Pulmonary artery endothelial cell (primary cell): ENCODE measurements at regions not wholly inside any gene's neighbourhood (a gene's known extent, or its start where the extent isn't known, plus 50 kb on each side); places are given as distances from the start of the nearest gene placed in this dataset.

Experiments
- DNase-seq: peaks from one replicate; pipeline ENCODE4 v3.0.0-alpha.2; 2011; ENCODE audit warnings: low read depth, low spot score

DNA sequence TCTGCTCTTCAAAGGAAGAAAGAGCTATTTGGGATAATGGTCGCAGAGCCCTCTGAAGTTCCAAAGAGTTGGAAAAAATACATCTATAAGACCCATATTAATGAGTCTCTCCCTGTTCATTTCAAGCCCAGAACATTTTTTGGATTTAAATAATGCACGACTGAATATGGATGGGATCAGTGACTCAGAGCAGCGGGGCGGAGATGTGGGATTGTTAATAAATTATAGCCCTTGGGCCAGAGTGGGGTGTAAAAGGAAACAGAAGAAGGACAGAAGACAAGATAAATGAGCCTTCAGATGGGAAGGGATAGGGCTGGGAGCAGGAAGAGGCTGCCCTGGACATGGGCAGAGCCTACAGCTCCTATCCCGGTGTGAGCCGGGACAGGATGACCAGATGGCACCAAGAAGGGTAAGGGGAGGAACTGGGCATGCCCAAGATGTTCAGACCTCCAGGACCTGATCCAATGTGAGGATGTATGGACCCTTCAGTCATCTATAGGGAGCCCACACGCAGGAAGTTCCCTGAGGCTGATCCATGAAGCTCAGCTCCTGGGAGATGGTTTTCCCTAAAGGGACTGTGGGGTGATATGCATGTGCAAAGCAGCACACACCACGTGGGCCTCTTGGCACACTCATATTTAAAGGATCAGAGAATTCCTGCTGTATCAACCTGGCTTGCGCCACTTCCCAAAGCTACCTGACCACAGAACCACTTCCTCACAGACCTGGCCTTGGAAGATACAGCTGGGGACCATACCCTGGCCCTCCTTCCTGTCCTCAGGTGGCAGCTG is 96.1 kb upstream of the PLXNA4 start:
- DNase-seq: no peak

DNA sequence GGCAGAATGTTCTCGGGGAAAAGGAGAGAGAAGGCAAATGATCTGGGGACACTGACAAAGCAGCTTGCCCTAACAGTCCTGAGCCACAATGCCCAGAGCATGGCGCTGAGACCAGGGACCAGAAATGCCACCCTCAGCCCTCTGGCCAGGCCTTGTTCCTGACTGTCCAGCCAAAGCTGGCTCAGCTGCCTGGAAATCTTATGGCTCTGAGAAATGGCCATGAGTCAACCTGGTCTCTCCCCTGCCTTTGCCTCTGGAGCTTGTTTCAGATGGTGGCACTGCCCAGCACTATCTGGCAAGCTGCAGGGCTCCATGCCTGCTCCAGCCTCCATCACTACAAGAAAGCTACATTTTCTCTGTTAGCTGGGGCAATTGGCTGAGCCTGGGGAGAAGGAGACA is 90.5 kb upstream of the PLXNA4 start:
- no peak for DNase-seq

DNA sequence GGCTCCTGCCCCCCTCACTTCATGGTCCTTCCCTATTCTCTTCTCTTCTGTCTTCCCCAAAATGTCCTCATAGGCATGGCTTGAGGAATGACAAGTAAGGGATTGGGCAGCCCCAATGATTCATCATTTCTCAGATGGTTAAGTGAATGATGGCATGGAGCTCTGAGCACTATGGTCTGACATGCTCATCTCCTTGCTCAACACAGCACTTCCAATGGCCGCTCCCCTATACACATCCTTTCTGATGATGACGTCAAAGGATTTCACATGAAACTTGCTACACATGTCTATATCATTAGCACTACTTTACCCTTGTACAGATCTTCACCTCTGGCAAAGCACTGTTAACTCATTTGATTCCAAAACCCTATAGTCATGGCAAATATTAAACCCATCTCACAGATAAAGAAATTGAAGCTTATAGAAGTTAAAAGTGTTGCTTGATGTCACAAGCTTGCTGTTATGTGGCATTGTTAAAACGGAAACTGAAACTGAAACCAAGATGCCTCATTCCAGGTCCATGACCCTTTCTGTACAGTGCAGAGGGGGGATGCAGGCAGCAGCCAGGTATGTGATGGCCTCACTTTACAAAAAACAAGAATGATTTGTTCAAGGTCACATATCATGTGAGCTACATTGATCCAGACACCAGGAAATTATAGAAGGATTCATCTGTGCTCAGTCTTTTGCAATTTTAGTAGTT is 90.0 kb upstream of the PLXNA4 start:
- DNase-seq: no peak

DNA sequence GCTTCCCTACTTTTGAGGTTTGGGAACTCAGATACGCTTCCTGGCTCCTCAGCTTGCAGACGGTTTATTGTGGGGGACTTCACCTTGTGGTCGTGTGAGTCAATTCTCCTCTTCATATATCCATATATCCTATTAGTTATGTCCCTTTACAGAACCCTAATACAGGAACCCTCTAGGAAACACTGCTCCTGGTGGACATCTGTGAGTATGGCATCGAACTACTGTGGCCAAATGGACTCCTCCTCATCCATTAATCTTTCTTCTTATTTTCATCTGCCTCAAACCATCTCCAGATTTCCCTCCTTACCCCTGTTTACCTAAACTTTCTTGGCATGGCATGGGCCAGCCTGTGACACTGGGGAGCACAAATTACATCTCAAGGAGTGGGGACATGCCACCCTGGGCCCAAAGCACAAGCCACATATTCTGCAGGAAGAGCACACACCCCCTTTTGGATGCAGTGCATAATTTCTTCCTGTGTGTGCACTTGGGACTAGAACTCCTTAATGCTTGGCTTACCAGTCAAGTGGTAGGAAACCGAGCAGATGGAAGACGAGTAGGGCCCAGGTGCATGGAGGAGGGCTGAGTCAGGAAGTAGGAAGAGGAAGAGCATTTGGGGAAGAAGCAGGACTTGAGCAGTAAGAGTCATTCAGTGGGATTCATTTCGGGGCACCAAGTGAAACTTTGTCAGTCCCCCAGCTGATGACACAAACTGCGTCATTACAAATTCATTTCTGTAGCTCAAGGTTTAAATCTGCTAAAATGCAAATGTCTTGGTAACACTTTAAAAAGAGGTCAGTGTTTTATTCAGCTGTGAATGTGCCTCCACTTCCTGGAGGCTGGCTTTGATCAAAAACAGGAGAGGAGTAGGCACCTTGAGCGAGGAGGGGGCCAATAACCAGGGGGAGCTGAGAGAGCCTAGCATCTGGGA is 80.8 kb upstream of the PLXNA4 start:
- no peak for DNase-seq

DNA sequence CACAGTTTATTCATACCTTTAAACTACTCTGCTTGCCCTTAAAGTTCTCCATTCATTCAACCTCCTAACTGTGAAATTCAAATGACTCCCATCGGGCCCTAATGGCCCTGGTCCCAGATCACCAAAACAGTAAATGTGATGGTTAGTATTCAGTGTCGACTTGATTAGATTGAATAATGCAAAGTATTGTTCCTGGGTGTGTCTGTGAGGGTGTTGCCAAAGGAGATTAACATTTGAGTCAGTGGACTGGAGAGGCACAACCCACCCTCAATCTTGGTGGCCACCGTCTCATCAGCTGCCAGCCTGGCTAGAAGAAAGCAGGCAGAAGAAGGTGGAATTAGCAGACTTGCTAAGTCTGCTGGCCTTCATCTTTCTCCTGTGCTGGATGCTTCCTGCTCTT is 80.1 kb upstream of the PLXNA4 start:
- DNase-seq: no peak

DNA sequence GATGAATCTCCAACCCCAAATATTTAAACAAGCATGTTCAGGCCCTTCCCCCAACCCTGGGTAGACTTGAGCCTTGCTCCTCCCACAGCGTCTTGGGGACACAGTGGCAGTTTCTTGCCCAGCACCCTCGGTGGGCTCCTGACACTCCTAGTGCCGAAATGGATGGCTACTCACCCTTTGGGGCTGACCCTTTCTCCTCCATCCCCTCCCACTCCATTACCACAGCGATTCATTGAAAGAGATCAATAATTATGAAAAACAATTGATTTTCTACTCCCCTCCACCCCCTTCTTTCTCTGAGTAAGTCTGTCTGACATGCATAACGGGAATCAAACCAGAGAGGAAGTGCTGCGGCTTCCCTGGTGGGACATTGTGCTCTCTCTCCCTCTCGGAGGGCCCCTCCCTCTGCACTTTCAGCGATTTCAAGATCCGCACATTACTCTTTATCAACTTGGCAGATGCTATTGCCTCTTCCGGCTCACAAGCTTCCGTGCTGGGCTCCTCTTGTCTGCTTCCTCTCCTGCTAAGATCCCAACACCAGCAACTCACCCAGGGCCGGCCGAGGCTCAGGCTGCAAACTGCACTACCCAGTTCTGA is 79.0 kb upstream of the PLXNA4 start:
- no peak for DNase-seq

DNA sequence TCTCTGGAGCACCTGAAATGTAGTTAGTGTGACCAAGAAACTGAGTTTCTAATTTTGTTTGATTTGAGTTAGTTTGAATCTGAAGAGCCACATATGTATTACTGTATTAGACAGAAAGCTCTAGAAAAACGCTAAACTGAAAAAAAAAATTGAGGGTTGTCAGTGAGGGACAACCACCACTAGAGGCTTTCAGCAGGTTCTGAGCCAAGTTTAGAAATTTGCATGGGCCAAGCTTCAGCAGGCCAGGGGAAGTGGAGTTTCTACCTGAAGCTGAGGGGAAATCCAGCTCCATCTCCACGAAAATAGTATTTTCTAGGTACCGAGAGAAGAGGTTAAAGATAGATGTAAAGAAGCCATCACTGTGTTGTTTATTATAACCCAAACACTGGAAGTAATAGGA is 77.9 kb upstream of the PLXNA4 start:
- no peak for DNase-seq

DNA sequence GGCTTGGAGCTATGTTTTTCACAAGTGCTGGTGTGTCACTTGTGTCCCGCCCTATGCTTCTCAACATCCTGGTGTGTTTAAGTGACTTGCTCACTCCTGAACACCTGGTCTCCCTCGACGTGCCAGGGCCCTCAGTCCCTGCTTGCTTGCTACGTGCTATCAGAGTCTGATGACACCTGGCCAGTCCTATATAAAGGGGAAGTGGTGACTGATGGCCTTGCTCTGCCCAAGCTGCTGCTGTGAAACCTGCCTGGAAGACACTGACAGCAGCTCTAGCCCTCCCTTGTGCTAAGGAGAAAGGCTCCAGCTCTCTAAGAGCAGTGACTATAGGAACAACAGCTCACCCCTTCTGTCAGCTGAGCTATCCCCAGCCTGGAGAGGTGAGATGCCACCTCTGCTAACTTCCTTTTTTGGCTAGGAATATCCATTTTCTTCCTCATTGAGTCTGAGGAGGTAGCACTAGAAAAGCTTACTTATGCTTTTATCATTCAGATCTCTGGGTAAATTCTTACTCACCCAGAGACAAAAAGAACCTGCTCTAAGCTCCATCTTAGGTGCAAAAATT is 77.2 kb upstream of the PLXNA4 start:
- no peak for DNase-seq

DNA sequence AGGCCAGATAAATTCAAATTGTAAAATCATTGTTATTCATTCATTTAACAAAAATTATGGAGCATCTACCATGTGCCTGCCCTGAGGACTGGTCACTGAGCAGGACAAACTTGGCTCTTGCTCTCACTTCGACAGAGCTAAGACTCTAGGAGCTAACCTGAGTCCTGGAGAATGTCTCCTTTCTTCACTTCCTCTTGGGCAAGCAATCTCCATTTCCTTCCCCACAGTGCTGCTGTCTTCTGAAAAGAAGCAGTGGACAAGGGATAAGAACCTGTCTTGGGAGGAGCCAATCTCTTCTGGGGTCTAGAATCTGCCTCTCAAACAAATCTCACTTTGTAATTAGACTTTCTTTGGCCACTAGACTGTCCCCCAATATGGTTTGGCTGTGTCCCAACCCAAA is 76.2 kb upstream of the PLXNA4 start:
- DNase-seq: no peak

DNA sequence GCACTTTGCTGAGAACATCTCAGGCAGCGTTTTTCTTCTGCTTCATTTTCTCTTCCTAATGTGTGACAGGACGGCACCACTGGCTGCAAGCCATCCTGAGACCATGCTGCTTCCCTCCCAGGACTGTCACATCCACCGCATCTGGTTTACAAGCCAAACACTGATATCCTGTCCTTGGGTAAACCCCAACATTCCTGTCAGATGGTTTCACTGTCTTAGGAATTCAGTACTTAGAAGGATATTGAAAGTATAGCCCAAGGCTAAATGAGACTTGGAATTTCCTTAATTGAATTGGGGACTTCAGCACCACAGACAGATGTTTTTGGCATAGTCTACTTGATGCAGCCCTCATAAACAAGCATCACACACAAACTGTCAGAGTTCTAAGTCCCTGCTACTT is 74.2 kb upstream of the PLXNA4 start:
- DNase-seq: no peak

DNA sequence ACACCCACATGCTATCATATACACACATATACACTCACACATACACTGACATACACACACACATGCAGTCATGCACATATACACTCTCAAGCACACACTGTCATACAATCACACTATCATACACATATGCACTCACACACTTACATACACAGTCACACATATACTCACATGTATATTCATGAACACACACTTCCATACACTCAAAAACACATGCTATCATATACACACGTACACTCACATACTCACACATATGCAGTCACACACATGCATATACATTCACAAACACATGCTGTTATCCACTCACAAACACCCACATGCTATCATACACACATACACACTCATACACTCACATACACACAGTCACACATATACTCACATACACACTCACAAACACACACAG is 71.0 kb upstream of the PLXNA4 start:
- no peak for DNase-seq

DNA sequence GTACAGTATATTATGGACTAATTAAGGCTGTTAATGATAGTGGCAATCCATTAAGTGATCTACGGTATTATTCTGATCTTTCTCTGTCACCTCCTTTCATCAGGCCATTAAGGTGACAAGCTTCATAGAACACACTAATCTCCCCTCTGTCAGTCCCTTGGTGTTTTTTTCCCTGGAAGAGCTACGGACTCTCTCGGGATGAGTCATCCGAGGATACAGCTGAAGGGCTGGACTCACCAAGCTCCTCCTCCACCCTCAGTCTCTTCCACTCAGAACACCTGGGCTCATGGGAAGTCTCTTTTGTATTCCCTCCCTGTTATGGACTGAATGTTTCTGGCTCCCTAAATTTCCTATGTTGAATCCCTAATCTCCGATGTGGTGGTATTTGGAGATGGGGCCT is 69.8 kb upstream of the PLXNA4 start:
- DNase-seq: no peak

DNA sequence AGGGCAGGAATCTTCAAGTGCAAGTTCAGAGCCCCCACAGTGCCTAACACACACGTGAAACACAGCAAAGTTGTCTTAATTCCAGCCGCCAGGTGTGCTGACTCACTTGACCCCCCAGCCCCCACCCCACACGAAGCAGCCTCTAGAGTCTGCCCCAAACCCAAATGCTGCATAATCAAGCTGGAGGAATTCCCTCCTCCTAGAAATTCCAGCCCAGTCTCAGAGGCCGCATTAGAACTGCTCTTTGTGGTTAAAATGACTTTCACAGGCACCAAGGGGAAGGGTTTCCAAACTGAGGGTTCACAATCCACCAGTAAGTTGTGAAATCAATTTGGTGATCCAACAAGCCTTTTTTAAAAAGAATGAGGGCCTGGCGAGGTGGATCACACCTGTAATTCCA is 67.0 kb upstream of the PLXNA4 start:
- no peak for DNase-seq

DNA sequence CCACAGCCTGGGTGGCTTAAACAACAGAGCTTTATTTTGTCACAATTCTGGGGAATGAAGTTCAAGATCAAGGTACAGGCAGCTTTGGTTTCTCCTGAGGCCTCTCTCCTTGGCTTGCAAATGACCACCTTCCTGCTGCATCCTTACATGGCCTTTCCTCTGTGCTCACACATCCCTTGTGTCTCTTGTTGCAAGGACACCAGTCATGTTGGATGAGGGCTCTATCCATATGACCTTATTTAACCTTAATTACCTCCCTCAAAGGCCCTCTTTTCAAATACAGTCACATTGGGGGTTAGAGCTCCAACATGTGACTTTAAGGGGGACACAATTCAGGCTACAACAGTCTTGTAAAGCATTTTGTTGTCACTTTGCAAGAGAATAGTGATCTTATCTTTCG is 65.0 kb upstream of the PLXNA4 start:
- DNase-seq: no peak

DNA sequence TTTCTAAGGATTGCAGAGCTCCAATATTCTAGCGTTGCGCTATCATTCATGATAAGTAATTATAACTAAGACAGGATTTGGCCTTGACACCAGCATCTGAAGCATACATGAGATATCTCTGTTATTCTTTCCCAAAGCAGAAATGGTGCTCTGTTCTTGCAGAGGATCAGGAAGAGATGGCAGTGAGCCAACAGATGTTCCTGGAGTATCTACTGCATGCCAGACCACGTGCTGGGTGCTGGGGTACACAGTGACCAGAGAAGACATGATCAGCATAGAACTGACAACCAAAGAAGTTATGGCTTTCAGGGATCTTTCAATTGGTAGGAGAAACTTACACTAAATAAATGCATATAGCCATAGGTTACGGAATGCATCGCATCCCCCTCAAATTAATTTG is 63.7 kb upstream of the PLXNA4 start:
- DNase-seq: no peak

DNA sequence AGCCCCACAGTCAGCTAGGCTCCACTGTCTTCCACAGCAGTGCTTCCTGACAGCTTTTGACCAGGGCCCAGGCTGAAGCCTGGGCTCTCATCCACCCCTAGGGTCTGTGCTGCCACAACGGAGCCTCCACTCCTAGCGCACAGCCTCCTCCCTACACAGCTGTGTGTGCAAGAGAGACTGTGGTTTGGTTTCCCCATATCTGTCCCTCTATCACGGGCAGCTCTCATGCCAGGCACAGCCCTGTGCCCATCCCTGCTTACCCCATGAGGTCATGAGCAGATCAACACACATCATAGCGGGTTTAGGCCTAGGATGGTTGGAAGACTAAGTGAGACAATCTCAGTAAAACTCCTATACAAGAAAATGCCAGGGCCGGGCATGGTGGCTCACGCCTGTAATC is 61.7 kb upstream of the PLXNA4 start:
- DNase-seq: no peak

DNA sequence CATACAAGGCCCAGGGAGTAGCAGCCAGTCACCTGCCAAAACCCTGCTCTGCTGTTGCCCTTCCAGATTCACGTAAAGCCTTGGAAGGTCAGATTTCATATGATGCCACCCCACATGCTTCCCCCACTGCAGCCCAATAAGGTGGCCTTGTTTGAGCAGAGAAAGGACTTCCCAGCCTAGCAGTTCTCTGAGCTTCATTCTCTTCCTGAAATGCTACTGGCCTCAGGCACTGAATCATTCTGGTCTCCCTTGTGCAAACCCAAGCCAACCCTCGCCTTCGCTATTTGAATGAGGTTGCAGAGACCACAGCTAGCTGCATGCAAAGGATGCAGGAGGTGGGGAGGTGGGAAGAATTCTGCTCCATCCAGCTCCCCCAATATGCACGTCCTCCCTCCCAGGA is 60.3 kb upstream of the PLXNA4 start:
- DNase-seq: no peak

DNA sequence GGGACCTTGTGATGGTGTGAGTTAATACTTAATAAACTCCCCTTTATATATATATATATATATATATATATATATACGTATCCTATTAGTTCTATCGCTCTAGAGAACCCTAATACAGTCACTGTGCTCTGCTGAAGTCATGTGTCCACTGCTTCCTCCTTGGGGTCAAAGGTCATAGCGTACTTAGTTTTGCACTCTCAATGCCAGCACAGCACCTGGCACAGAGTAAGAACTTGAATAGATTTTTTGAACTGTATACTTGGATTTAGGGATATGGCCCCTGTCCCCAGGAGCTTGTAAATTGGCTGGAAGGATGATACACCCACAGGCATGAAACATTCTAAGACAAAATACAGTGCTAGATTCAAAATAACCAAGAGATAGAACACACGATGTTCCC is 58.9 kb upstream of the PLXNA4 start:
- DNase-seq: no peak

DNA sequence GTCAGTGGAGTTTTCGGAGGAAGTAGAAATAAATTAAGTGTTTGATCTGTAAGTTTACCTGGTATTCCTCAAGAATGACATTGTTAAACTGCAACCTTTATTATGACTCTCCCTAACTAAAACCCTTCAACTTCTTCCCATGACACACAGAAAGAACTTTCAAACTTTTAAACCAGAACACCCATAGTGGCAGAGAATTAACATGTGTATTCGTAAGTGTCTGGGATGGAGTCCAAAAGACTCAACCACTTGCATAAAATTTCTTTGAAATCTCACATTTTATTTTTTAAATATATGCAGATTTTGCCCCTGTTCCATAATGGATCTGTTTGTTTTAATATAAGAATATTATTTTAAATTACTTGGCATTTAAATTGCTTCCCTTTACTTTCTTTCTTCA is 54.6 kb upstream of the PLXNA4 start:
- DNase-seq: no peak
